ENCODE measurements at regions not wholly inside any gene's neighbourhood (a gene's known extent, or its start where the extent isn't known, plus 50 kb on each side); places are given as distances from the start of the nearest gene placed in this dataset.

DNA sequence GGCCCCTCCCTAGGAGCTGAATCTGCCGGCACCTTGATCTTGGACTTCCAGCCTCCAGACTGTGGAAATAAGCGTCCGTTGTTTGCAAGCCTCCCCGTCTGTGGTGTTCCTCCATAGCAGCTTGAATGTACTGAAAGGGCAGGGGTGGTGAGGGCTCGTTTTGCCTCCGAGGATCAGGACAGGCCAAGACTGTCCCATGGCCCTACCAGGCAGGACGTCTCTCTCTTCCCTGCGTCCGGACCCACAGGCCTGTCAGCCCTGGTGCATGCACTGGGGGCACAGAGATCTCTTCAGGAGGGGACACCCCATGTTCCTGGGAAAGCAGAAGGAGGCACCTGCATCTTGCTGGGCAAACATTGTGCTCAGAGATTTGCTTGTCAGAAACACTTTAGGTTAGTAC, 156.3 kb upstream of the C1orf174 start:
- Histone ChIP-seq H3K4me3 (ENCODE audit: low read depth, low read length) (no peak overlapping the region), H3K4me1 (no peaks in the 10 kb centered on the region), H3K9ac (no peak overlapping the region), H3K9me3 (ENCODE audit: control insufficient read depth, low read length) (no peaks in the 10 kb centered on the region), H2AFZ (no peak overlapping the region), H3K79me2 (no peaks in the 10 kb centered on the region), H3K27me3 (ENCODE audit: control insufficient read depth, insufficient read depth, low read length) (no peaks in the 10 kb centered on the region), H3K36me3 (ENCODE audit: control insufficient read depth, insufficient read depth, low read length) (no peaks in the 10 kb centered on the region), H3K27ac (no peak overlapping the region), H3K4me2 (ENCODE audit: low read length) (no peak overlapping the region)
- TF ChIP-seq, protein P1, sequence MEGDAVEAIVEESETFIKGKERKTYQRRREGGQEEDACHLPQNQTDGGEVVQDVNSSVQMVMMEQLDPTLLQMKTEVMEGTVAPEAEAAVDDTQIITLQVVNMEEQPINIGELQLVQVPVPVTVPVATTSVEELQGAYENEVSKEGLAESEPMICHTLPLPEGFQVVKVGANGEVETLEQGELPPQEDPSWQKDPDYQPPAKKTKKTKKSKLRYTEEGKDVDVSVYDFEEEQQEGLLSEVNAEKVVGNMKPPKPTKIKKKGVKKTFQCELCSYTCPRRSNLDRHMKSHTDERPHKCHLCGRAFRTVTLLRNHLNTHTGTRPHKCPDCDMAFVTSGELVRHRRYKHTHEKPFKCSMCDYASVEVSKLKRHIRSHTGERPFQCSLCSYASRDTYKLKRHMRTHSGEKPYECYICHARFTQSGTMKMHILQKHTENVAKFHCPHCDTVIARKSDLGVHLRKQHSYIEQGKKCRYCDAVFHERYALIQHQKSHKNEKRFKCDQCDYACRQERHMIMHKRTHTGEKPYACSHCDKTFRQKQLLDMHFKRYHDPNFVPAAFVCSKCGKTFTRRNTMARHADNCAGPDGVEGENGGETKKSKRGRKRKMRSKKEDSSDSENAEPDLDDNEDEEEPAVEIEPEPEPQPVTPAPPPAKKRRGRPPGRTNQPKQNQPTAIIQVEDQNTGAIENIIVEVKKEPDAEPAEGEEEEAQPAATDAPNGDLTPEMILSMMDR (IDR thresholded peaks at IDR 0.05): no peak

- H3K36me3 ChIP-seq (ENCODE audit: control insufficient read depth, insufficient read depth, low read length): no peaks in the 10 kb centered on the region
- H3K4me1 ChIP-seq: no peaks in the 10 kb centered on the region
- no peak overlapping the region for H3K4me2 ChIP-seq (ENCODE audit: low read length)
- no peak overlapping the region for H3K9ac ChIP-seq
- H3K27ac ChIP-seq: no peak overlapping the region
- H3K27me3 ChIP-seq (ENCODE audit: control insufficient read depth, insufficient read depth, low read length): no peaks in the 10 kb centered on the region
- no peak overlapping the region for H3K4me3 ChIP-seq (ENCODE audit: low read depth, low read length)
- no peaks in the 10 kb centered on the region for H3K9me3 ChIP-seq (ENCODE audit: control insufficient read depth, low read length)
- H2AFZ ChIP-seq: no peak overlapping the region
- TF ChIP-seq, protein P1 (IDR thresholded peaks at IDR 0.05): no peak
- no peaks in the 10 kb centered on the region for H3K79me2 ChIP-seq
Observed at GRCh38 chr1:4056989-4057388, 156.9 kb upstream of the C1orf174 start.

- no peaks in the 10 kb centered on the region for H3K4me1 ChIP-seq
- H3K4me2 ChIP-seq (ENCODE audit: low read length): no peak overlapping the region
- no peak overlapping the region for H2AFZ ChIP-seq
- TF ChIP-seq, protein P1 (IDR thresholded peaks at IDR 0.05): no peak
- no peak overlapping the region for H3K4me3 ChIP-seq (ENCODE audit: low read depth, low read length)
- H3K9ac ChIP-seq: no peak overlapping the region
- no peak overlapping the region for H3K27ac ChIP-seq
- H3K36me3 ChIP-seq (ENCODE audit: control insufficient read depth, insufficient read depth, low read length): no peaks in the 10 kb centered on the region
- H3K9me3 ChIP-seq (ENCODE audit: control insufficient read depth, low read length): no peaks in the 10 kb centered on the region
- H3K79me2 ChIP-seq: no peaks in the 10 kb centered on the region
- H3K27me3 ChIP-seq (ENCODE audit: control insufficient read depth, insufficient read depth, low read length): no peaks in the 10 kb centered on the region
Observed at GRCh38 chr1:4057603-4058002, 157.5 kb upstream of the C1orf174 start.

DNA sequence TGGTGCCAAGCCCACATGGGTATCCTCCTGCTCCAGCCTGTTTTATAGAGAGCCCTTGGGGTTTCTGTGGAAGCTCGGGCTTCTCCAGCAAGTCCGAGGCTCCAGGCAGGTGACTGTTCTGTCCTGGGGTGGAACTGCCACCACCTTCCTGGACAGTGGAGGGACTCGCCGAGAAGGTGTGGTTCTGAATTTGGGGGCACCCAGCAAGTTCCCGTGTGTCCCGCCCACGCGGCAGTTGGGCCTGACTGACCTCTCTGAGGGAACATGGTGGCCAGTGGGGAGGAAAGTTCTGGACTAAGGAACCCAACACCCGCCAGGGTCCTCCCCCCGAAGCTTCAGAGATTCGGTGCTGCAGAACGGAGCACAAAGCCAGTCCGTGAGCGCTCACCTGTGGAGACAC, 158.1 kb upstream of the C1orf174 start:
- Histone ChIP-seq H3K4me2 (ENCODE audit: low read length) (no peak overlapping the region), H3K4me1 (no peaks in the 10 kb centered on the region), H3K27ac (no peak overlapping the region), H3K27me3 (ENCODE audit: control insufficient read depth, insufficient read depth, low read length) (no peaks in the 10 kb centered on the region), H3K36me3 (ENCODE audit: control insufficient read depth, insufficient read depth, low read length) (no peaks in the 10 kb centered on the region), H3K4me3 (ENCODE audit: low read depth, low read length) (no peak overlapping the region), H3K79me2 (no peaks in the 10 kb centered on the region), H2AFZ (no peak overlapping the region), H3K9ac (no peak overlapping the region), H3K9me3 (ENCODE audit: control insufficient read depth, low read length) (no peaks in the 10 kb centered on the region)
- TF ChIP-seq, protein P1 (IDR thresholded peaks at IDR 0.05): no peak

DNA sequence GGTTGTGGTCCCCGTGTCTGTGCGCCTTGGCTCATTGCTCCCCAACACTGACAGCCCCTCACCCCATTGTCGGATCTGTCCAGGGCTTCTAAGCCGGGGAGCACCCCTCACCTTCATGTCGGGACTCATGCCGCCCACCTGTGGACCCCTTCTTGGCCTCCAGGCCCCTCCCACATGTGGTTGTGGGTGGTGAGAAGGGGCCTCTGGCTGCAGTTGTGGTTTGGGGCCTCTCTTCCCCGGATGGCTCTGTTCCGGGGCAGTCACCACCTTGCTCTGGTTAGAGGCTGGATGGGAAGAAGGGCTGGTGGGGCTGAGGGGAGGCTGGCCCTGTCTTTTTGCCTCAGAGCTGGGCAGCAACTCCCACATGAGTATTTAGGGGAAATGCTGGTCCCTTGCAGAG, 158.6 kb upstream of the C1orf174 start:
- H3K4me2 ChIP-seq (ENCODE audit: low read length): no peak overlapping the region
- no peak overlapping the region for H3K9ac ChIP-seq
- no peak overlapping the region for H2AFZ ChIP-seq
- H3K27me3 ChIP-seq (ENCODE audit: control insufficient read depth, insufficient read depth, low read length): no peaks in the 10 kb centered on the region
- H3K36me3 ChIP-seq (ENCODE audit: control insufficient read depth, insufficient read depth, low read length): no peaks in the 10 kb centered on the region
- no peaks in the 10 kb centered on the region for H3K9me3 ChIP-seq (ENCODE audit: control insufficient read depth, low read length)
- no peak overlapping the region for H3K27ac ChIP-seq
- no peaks in the 10 kb centered on the region for H3K79me2 ChIP-seq
- no peaks in the 10 kb centered on the region for H3K4me1 ChIP-seq
- no peak overlapping the region for H3K4me3 ChIP-seq (ENCODE audit: low read depth, low read length)
- TF ChIP-seq, protein P1 (IDR thresholded peaks at IDR 0.05): no peak

Measured in parathyroid adenoma (tissue), 2 donors.